T-cell (primary cell): ENCODE measurements at regions not wholly inside any gene's neighbourhood (a gene's known extent, or its start where the extent isn't known, plus 50 kb on each side); places are given as distances from the start of the nearest gene placed in this dataset.

Experiments used
- ATAC-seq, 4 experiments: fragments of 200-7000 bp in 3 of 4; fragments of 150-1000 bp in 1 of 4; cut with Tn5 transposase; replicated peaks in 1 of 4; 1 replicate in 3 of 4; 2 replicates in 1 of 4; pipeline ENCODE4 v1.10.0; 2021; ENCODE audit warnings: moderate library complexity in 3 of 4, mild to moderate bottlenecking in 2 of 4, moderate number of reproducible peaks in 1 of 4
- CTCF ChIA-PET, 2 donors: fragments of 300-600 bp; sonication (Branson Sonifier 250); formaldehyde crosslinking; loops; one replicate each; lab custom pipeline; 2022; ENCODE audit warnings: antibody characterized with exemption in 2 of 2; lab: Charles Lee
- POLR2A ChIA-PET, 2 donors: fragments of 300-600 bp; sonication (Branson Sonifier 250); formaldehyde crosslinking; loops; one replicate each; lab custom pipeline; 2022; ENCODE audit warnings: antibody characterized with exemption in 2 of 2; lab: Charles Lee
- DNase-seq, 35 experiments: peaks; one replicate each; pipeline versions ENCODE4 v3.0.0 to v3.0.0-alpha.2; 2013 to 2023
- H3K27ac ChIP-seq: one replicate; pipeline ENCODE4 v1.5.1; 2013; ENCODE audit warnings: low read length
- H3K27me3 ChIP-seq, 2 experiments: replicated peaks in 1 of 2; 1 replicate in 1 of 2; 2 replicates in 1 of 2; pipeline versions ENCODE4 v1.6.1 to v1.7.0; 2013; ENCODE audit warnings: low read length in 1 of 2, mixed read lengths in 1 of 2; ENCODE audit not compliant: control insufficient read depth in 2 of 2, insufficient read depth in 2 of 2; ENCODE audit errors: extremely low read depth in 1 of 2
- H3K36me3 ChIP-seq, 2 donors: 1 replicate in 1 of 2; 2 replicates in 1 of 2; pipeline versions ENCODE4 v1.6.1 to v1.7.0; 2013; ENCODE audit warnings: low read length in 1 of 2; ENCODE audit not compliant: control insufficient read depth in 2 of 2, insufficient read depth in 1 of 2; ENCODE audit errors: extremely low read depth in 1 of 2
- H3K4me1 ChIP-seq, 2 experiments: 1 replicate in 1 of 2; 2 replicates in 1 of 2; pipeline versions ENCODE4 v1.6.1 to v1.7.0; 2013; ENCODE audit warnings: low read length in 2 of 2, mixed read lengths in 1 of 2; ENCODE audit not compliant: insufficient read depth in 2 of 2, control insufficient read depth in 1 of 2; ENCODE audit errors: extremely low read depth in 1 of 2
- H3K4me3 ChIP-seq, 2 donors: 1 replicate in 1 of 2; 2 replicates in 1 of 2; pipeline versions ENCODE4 v1.5.1 to v1.7.0; 2013; ENCODE audit warnings: mild to moderate bottlenecking in 2 of 2, low read length in 1 of 2, moderate library complexity in 1 of 2; ENCODE audit not compliant: control insufficient read depth in 1 of 2; ENCODE audit errors: extremely low read depth in 1 of 2
- H3K9me3 ChIP-seq: 2 replicates; pipeline ENCODE4 v1.7.0; 2013
- H3K27ac Mint-ChIP-seq, 2 donors: one replicate each; pipeline ENCODE4 v1.8.0; 2020 to 2021; ENCODE audit warnings: mild to moderate bottlenecking in 2 of 2, mixed read lengths in 2 of 2
- H3K27me3 Mint-ChIP-seq, 2 donors: one replicate each; pipeline ENCODE4 v1.8.0; 2021 to 2022; ENCODE audit warnings: mixed read lengths in 2 of 2
- H3K36me3 Mint-ChIP-seq: one replicate; pipeline ENCODE4 v1.8.0; 2021; ENCODE audit warnings: mixed read lengths
- H3K4me1 Mint-ChIP-seq, 3 donors: one replicate each; pipeline ENCODE4 v1.8.0; 2020 to 2022; ENCODE audit warnings: mixed read lengths in 3 of 3, mild to moderate bottlenecking in 1 of 3
- H3K4me3 Mint-ChIP-seq, 3 donors: one replicate each; pipeline ENCODE4 v1.8.0; 2020 to 2022; ENCODE audit warnings: mild to moderate bottlenecking in 3 of 3, mixed read lengths in 3 of 3, moderate library complexity in 3 of 3
- H3K9me3 Mint-ChIP-seq, 3 donors: one replicate each; pipeline ENCODE4 v1.8.0; 2020 to 2022; ENCODE audit warnings: mixed read lengths in 3 of 3
- WGBS: methylation state at CpG from one replicate; pipeline ENCODE4 v1.1.5; 2013; ENCODE audit warnings: missing lambda C conversion rate; ENCODE audit not compliant: insufficient coverage; 5-methylcytosine and 5-hydroxymethylcytosine counted together

- DNase-seq (no peak), ATAC-seq (no peak)
- Mint-ChIP-seq H3K36me3 (no peaks in the 10 kb centered on the region), H3K4me1 (no peaks in the 10 kb centered on the region), H3K9me3 (no peaks in the 10 kb centered on the region), H3K27me3 (peaks cover 0 to 7% of the 10 kb centered on the region in 2 donors), H3K27ac (no peak overlapping the region), H3K4me3 (no peak overlapping the region)
- no peaks in the 10 kb centered on the region for H3K36me3 ChIP-seq
- ChIA-PET POLR2A (interaction anchor here in 1 of 2 donors (0.6 kb wide), 1 partner anchor 29 kb away, joined by 3 read pairs; no protein-coding TSS in a partner anchor), CTCF (no interaction called here)
- WGBS = 58% methylated on average over 2 of the region's 6 CpGs
- no peaks in the 10 kb centered on the region for H3K9me3 ChIP-seq
- H3K4me3 ChIP-seq = no peak overlapping the region
- H3K27ac ChIP-seq = no peak overlapping the region
- H3K27me3 ChIP-seq = no peaks in the 10 kb centered on the region
- no peaks in the 10 kb centered on the region for H3K4me1 ChIP-seq
These were observed 474.5 kb downstream of the KLHL13 start for GRCh38 chrX:117641913-117642656.

GRCh38 chrX:117636826-117637225, 479.8 kb downstream of the KLHL13 start:
- Histone ChIP-seq H3K9me3 (no peaks in the 10 kb centered on the region), H3K4me3 (no peak overlapping the region), H3K27me3 (no peaks in the 10 kb centered on the region), H3K36me3 (no peaks in the 10 kb centered on the region), H3K4me1 (no peaks in the 10 kb centered on the region), H3K27ac (no peak overlapping the region)
- ChIA-PET CTCF (no interaction called here), POLR2A (no interaction called here)
- no peak for DNase-seq
- no CpG with 5 or more reads among the region's 1 CpG for WGBS
- no peaks in the 10 kb centered on the region for H3K36me3 Mint-ChIP-seq
- H3K4me3 Mint-ChIP-seq = no peak overlapping the region
- H3K27me3 Mint-ChIP-seq = peaks cover 0 to 4% of the 10 kb centered on the region in 2 donors
- ATAC-seq = no peak
- no peak overlapping the region for H3K27ac Mint-ChIP-seq
- no peaks in the 10 kb centered on the region for H3K4me1 Mint-ChIP-seq
- no peaks in the 10 kb centered on the region for H3K9me3 Mint-ChIP-seq

GRCh38 chrX:117633277-117633676, 483.3 kb downstream of the KLHL13 start:
- H3K9me3 ChIP-seq = no peaks in the 10 kb centered on the region
- H3K4me3 Mint-ChIP-seq = no peak overlapping the region
- peaks cover 0 to 14% of the 10 kb centered on the region in 2 donors for H3K27me3 Mint-ChIP-seq
- no peaks in the 10 kb centered on the region for H3K36me3 ChIP-seq
- H3K27ac Mint-ChIP-seq = no peak overlapping the region
- no peaks in the 10 kb centered on the region for H3K27me3 ChIP-seq
- no peak overlapping the region for H3K4me3 ChIP-seq
- ChIA-PET POLR2A (no interaction called here), CTCF (no interaction called here)
- H3K4me1 ChIP-seq = no peaks in the 10 kb centered on the region
- no peak for DNase-seq
- H3K27ac ChIP-seq = no peak overlapping the region
- no CpG with 5 or more reads among the region's 1 CpG for WGBS
- peaks cover 0 to 3% (median 0%) of the 10 kb centered on the region in 3 donors for H3K9me3 Mint-ChIP-seq
- no peak for ATAC-seq
- no peaks in the 10 kb centered on the region for H3K4me1 Mint-ChIP-seq
- no peaks in the 10 kb centered on the region for H3K36me3 Mint-ChIP-seq

- ChIA-PET CTCF (no interaction called here), POLR2A (no interaction called here)
- Mint-ChIP-seq H3K27ac (no peak overlapping the region), H3K27me3 (peaks cover 0 to 14% of the 10 kb centered on the region in 2 donors), H3K9me3 (peaks cover 0 to 3% (median 0%) of the 10 kb centered on the region in 3 donors), H3K4me3 (no peak overlapping the region), H3K36me3 (no peaks in the 10 kb centered on the region), H3K4me1 (no peaks in the 10 kb centered on the region)
- no CpG with 5 or more reads among the region's 3 CpGs for WGBS
- DNase-seq = no peak
- H3K27me3 ChIP-seq = no peaks in the 10 kb centered on the region
- no peaks in the 10 kb centered on the region for H3K9me3 ChIP-seq
- no peak overlapping the region for H3K27ac ChIP-seq
- ATAC-seq = no peak
- H3K36me3 ChIP-seq = no peaks in the 10 kb centered on the region
- H3K4me3 ChIP-seq = no peak overlapping the region
- H3K4me1 ChIP-seq = no peaks in the 10 kb centered on the region
These were observed 488.2 kb downstream of the KLHL13 start for GRCh38 chrX:117628381-117628780.

- Mint-ChIP-seq H3K27ac (no peak overlapping the region), H3K36me3 (no peaks in the 10 kb centered on the region), H3K9me3 (peaks cover 4 to 8% (median 5%) of the 10 kb centered on the region in 3 donors), H3K27me3 (no peaks in the 10 kb centered on the region), H3K4me1 (no peaks in the 10 kb centered on the region), H3K4me3 (no peak overlapping the region)
- WGBS = no CpG with 5 or more reads among the region's 3 CpGs
- no peaks in the 10 kb centered on the region for H3K36me3 ChIP-seq
- no peak for ATAC-seq
- no peak overlapping the region for H3K27ac ChIP-seq
- H3K9me3 ChIP-seq = no peaks in the 10 kb centered on the region
- ChIA-PET POLR2A (no interaction called here), CTCF (no interaction called here)
- no peaks in the 10 kb centered on the region for H3K27me3 ChIP-seq
- H3K4me3 ChIP-seq = no peak overlapping the region
- DNase-seq = no peak
- H3K4me1 ChIP-seq = no peaks in the 10 kb centered on the region
These were observed 505.8 kb downstream of the KLHL13 start for GRCh38 chrX:117610806-117611205.

- CTCF ChIA-PET = interaction anchor here in 1 of 2 donors (0.6 kb wide), 1 partner anchor 82 kb away, joined by 3 read pairs; no protein-coding TSS in a partner anchor
These were observed 506.6 kb downstream of the KLHL13 start for GRCh38 chrX:117610049-117610448.

More at GRCh38 chrX:117610049-117610448, 506.6 kb downstream of the KLHL13 start:
- H3K27ac Mint-ChIP-seq = no peak overlapping the region
- no peaks in the 10 kb centered on the region for H3K27me3 ChIP-seq
- no peaks in the 10 kb centered on the region for H3K36me3 ChIP-seq
- no peak for ATAC-seq
- H3K36me3 Mint-ChIP-seq = no peaks in the 10 kb centered on the region
- no peak overlapping the region for H3K4me3 ChIP-seq
- no CpG with 5 or more reads among the region's 3 CpGs for WGBS
- H3K9me3 Mint-ChIP-seq = peaks cover 4 to 7% (median 5%) of the 10 kb centered on the region in 3 donors
- H3K4me3 Mint-ChIP-seq = no peak overlapping the region
- H3K27ac ChIP-seq = no peak overlapping the region
- H3K4me1 ChIP-seq = no peaks in the 10 kb centered on the region
- H3K27me3 Mint-ChIP-seq = no peaks in the 10 kb centered on the region
- no peaks in the 10 kb centered on the region for H3K9me3 ChIP-seq
- no peaks in the 10 kb centered on the region for H3K4me1 Mint-ChIP-seq
- POLR2A ChIA-PET = no interaction called here
- no peak for DNase-seq
